COLO829 (cell line): ENCODE measurements at regions not wholly inside any gene's neighbourhood (a gene's known extent, or its start where the extent isn't known, plus 50 kb on each side); places are given as distances from the start of the nearest gene placed in this dataset.

ENCODE experiments used
- DNase-seq: peaks from one replicate; pipeline ENCODE4 v3.0.0; 2012; ENCODE audit warnings: low spot score

DNA sequence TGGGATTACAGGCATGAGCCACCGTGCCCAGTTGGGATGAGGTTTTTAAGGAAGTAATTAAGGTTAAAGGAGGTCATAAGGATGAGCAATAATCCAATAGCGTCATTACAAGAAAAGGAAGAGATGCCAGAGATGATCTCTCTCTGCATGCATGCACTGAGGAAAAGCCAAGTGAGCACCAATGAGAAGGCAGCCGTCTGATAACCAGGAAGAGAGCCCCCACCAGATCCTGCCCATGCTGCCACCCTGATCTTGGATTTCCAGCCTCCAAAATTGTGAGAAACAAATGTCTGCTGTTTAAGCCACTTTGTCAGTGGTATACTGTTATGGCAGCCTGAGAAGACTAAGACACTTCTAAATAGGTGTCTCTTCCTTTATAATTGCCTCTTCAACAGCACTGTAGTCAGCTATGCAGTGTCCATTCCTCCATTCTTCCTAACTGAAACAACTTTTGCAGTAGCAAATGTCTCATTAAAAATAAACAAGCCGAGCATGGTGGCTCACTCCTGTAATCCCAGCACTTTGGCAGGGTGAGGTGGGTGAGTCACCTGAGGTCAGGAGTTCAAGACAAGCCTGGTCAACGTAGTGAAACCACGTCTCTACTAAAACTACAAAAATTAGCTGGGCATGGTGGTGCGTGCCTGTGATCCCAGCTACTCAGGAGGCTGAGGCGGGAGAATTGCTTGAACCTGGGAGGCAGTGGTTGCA lies 216.2 kb upstream of the RUNX1 start:
- no peak for DNase-seq

DNA sequence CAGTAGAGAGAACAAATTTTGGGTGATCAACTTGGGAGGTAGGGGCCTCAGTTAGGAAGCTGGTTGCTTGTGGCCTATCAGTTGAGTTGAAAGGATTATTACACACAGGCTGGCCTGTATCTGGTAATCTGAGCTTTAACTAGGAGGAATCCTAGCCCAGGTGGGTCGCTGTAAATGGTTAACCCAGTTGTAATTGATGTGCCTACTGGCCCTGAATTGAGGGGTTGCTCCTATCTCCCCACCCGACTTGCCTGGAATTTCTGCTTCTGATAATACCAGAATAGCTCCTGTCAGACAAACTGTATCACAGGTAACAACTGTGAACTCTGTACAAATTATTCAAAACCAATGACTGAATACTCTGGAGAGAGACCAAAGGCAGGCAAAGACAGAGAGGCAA lies 210.4 kb upstream of the RUNX1 start:
- DNase-seq, result no peak

DNA sequence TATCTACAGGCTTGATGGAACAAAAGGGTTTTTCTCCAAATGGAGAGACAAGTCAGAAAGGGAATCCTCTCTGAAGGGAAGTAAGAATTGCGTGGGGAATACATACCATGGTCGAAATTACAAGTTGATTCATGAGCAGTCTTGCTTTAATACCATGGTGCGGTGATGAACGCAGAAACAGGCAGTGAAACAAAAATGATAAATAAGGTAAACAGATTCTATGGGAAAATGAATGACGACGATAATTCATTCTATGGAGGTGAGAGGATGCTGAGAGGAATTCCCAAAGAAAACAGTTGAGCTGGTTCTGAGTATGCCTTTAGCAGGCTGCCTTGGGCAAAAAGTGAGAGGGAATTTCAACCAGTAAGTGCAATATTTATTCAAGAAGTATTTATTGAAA lies 209.4 kb upstream of the RUNX1 start:
- DNase-seq, result no peak

DNA sequence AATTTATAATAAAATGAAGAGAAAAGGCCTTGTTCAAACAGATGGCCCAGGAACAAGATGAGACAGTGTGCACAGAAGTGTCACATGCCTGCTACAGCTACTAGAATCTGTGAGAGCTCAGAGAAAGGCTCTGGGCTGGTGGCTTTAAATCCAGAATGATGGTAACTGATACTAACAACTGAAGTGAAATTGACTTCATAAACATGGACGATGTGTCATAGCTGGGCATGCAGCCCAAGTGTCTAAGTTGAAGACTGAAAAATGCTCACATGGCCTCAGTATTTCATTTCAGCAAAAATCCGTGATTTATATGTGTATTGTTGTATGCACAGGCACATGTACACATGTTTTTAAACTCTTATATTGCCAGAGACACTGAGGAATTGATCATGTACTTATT lies 208.3 kb upstream of the RUNX1 start:
- DNase-seq, result peak; percentile 72

DNA sequence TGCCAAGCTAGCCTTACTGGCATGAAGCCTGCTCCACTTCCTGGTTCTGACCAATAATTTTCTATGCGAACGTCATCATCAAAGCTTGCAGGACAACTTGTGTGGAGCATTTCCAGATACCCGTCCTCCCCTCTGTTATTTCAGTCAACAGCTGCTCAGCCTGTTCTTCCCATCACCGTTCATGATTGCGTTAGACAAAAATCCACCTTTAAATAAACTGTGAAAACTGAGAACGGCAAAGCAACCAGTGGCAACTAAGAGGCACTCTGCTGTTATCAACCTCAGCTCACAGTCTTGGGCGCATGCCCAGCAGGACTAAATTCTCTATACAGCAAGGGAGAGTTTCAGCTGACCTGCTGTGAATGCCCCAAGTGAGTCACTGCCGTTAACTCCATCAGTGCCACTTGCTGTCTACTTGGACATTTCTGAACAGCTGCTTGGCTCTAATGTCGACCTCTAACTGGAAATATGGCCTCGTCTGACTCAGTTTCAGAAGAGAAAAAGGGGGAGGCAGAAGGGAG lies 207.4 kb upstream of the RUNX1 start:
- DNase-seq, result peak; percentile 94

DNA sequence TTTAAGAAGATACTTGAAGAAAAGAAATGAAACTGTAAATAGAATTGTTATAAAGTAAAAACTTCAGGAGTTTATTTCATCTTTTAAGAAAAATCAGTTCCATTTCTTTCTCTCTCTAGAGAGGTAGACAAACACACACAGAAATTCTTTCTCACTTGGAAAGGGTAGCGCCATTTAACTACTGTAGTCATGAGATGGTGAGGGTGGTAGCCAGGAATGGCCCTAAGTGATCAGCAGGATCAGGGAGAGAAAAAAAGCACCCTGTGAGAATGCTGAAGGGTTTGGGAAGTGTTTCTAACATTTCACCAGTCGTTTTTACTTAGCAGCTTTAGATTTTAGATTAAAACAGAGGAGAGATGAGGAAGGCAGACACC lies 205.7 kb upstream of the RUNX1 start:
- DNase-seq, result no peak

DNA sequence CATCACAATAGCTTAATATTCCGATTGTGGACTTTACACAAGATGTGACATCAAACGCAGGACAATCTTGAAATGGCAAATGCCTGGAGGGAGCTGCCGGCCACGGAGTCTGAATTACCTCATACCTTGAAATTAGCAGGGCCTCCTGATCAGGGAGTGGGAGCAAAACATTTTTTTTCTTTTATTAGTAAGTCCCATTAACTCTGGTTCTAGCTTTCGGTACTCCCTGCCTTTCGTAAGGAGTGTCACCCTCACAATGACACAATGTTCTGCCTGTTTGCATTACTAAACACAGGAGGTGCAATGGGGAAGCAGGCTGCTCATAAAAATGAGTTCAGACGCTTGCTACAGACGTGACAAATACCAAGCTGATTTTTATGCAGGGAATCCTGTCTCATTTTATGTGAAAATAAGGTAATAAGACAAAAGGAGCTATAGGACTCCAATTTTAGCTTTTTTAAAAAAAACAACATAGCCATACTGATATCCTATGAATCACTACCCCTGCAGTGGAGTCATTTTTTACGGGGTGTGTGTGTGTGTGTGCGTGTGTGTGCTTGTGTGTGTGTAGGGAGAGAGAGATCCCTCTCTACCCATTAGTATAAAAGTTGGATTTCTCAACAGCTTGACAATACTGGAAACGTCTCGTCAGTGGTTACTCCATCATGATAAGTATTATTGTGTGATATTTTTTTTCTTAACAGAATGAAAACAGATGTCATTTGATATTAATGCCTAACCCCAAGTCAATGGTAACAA lies 205.1 kb upstream of the RUNX1 start:
- DNase-seq, result no peak

DNA sequence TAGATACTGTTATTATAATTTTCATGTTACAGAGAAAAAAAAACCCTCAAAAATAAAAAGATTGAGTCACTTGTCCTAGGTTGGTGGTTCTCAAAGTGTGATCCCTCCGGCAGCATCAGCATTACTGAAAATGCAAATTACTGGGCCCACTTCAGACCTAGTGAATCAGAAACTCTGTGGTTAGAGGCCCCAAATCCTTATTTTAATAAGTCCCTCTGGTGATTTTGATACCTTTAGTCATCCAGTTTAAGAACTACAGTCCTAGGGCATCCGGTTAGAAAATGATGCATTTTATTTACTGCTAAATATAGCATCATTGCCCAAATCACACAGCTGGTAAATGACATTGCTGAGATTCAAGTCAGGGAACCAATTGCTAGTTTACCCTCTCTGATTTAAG lies 203.7 kb upstream of the RUNX1 start:
- DNase-seq, result no peak

DNA sequence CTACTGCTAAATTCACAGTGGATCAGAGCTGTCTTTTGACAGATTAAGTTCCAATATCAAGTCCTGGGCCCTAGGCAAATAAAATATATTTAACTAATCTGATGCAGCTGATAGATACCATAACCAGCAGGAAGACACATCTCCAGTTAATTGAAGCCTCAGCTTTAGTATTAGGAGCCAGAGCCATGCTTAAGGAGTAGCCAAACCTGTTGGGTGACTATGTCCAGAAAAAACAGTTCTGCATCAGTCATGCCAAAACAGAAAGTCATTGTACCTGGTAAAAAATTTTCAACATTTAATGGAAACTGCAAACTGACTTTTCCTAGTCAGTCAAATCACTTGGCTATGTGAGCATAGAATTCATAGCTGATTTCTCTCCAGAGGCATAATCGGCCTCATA lies 200.5 kb upstream of the RUNX1 start:
- no peak for DNase-seq

DNA sequence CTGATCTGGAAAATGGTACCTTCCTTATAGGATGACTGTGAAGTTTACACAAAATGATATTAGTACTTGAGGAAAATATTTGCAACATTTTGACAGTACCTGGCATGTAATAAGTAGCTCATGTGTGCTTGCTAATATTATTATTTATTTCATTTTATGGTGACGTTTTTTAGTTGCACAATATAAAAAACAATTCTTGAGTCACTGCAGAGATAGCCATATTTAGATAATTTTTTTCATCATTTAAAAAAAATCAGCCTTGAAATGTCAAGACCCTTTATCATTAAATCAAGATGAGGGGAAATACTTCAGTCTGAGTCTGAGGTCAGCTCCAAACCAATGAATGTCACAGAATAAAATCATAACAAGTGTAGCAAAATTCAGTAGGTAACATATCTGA lies 196.8 kb upstream of the RUNX1 start:
- no peak for DNase-seq

DNA sequence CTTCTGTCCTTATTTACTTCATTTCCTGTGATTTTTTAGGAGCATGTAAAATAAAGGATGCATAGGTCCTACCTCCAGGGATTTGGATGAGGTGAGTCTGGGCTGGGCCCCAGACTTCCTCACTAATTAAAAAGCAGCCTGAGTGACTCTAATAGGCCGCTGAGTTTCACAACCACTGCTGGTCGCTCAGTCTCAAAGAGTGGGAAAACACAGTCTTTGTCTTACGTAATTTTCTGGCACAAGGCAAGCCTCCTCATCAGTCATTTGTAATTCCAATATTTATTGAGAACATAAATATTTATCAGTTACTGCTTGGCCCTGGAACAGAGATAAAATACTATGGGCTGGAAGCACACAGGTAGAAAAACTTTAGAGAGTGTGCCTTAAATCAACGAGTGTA lies 195.4 kb upstream of the RUNX1 start:
- DNase-seq, result no peak

DNA sequence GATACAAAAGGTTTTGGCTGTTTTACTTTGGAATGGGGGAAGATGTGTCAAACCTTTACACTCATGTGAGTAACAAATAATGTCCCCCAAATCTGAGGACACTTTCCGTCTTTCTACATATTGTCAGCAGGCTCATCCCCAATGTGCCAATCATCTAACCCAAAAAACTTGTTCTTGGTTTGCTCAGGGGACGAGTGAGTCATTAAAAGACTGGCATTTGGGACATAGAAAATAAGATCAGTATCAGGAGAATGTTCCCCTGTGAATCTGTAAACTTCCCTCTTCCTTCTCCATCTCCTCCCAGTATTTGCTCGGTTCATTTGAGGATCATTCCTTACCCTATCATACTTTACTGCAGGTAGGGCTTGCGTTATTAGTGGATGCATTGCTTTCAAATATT lies 194.1 kb upstream of the RUNX1 start:
- no peak for DNase-seq

DNA sequence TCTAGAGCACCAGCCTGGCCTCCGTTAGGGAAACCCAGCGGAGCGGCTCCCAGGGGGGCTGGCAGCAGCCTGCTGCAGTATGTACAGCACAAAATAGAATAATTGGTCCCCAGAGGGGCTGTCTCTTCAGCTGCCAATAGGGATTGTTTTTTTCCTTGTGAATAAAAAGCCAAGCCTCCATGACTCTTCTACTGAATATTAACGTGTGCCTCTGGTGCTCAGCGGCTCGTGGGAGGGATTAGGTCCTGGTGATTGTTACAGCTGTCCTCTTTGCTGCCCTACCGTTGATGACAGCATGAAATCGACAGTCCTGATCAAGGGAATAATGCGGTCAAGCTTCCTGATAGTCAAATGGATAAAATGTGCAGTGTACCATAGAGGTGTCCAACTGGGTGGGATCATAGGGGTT lies 190.7 kb upstream of the RUNX1 start:
- DNase-seq, result no peak

DNA sequence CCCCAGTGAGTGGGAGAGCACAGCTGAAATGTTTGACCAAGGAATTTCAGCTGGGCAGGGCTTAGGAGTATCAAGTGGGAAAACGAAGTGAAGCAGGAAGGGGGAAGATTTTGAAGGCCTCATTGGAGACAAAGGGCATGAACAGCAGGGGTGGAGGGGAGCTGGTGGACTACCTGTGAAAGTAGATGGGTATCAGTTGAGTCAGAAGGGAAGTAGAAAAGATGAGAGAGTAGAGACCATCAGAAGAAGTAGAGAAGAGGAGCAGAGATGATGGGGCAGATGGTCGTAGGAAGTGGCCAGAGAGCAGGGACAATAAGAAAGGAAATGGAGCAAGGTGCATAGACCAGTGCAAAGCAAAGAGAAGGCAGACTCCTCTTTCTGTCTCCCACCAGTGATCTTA lies 189.0 kb upstream of the RUNX1 start:
- DNase-seq, result no peak

DNA sequence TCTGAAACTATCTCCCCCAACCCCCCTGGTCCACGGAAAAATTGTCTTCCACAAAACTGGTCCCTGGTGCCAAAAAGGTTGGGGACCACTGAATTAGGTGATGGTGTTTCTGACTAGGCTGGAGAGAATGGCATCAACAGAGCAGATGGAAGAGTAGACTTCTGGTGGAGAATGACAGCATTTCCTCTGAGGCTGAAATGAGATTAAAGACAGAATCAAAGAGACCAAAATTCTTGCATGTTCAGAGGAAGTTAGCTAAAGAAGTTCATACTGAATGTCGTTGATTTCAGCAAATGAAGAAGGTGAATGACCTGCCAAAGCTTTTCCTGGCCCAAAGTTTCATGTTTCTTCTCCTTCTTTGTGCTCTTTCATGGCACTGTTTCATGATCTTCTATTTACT lies 188.2 kb upstream of the RUNX1 start:
- DNase-seq, result no peak

DNA sequence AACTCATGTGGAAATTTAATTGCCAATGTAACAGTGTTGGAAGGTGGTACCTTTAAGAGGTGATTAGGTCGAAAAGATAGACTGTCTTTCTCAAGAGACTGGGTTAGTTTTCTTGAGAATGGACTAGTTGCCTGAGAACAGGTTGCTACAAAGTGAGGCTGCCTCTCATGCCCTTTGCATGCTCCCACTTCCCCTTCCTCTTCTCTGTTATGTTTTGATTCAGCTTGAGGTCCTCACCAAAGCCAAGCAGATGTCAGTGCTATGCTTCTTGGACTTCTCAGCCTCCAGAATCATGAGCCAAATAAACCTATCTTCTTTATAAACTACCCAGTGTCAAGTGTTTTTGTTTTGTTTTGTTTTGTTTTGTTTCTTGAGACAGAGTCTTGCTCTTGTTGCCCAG lies 187.0 kb upstream of the RUNX1 start:
- no peak for DNase-seq

DNA sequence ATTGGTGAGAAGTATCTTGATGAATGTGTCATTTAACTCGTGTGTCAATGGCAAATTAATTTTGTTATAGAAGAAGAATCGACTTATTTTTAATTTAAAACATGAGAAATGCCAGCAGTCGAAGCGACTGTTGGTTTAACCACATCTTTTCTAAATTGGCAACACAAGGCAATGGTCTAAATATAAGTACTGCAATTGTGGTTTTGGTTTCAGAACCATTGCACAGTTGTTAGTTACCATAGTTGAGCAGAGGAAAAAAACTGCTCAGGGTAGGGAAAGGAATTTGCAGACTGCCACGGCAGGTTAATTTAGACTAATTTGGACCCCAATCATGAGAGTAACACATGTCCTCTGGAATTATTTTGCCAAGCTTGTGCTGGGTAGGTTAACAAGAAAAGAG lies 185.6 kb upstream of the RUNX1 start:
- DNase-seq, result no peak

DNA sequence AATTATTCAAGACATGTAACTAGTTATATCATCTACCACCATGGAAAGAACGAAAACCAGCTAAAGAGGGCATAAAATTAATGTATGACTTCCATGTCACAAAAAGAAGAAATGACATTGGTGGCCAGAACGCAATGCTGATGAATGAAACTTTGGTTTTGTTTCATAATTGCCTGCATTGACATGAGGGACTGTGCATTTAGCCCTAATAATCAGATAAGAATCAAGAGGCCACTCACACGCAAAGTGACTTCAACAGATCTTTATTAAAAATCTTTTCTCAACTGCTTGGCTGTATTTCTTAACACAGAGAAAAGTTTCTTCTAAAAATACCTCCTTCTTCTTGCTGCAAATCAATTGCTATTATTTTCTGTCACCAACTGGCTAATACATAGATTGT lies 184.7 kb upstream of the RUNX1 start:
- no peak for DNase-seq

DNA sequence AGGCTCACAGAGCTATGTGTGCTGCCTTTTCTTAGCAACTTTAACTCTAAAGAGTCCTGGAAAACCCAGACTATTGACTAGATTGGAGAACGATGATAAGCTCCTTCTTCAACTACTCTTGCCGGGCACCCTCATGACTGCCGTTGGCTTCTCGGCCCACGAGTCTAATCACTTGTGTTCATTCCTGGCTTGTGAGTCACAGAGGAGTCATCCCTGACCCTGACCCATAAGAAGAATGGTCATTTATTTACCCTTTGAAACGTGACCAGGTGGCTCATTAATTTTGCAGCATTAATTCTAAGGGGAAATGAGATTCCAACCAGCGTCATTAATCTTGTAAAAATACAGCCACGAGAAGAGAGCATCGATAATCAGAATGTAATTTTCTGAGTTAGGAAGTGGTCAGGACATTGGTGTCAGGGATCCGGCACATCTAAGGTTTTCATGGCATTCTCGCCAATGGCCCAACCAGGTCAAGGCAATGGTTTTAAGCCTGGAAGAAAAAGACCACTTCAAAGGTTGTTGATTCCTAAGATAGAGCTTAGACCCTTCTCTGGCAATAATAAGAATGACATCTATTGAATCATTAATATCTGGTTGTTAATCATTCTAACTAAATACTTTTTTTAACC lies 183.6 kb upstream of the RUNX1 start:
- DNase-seq, result peak; percentile 83

DNA sequence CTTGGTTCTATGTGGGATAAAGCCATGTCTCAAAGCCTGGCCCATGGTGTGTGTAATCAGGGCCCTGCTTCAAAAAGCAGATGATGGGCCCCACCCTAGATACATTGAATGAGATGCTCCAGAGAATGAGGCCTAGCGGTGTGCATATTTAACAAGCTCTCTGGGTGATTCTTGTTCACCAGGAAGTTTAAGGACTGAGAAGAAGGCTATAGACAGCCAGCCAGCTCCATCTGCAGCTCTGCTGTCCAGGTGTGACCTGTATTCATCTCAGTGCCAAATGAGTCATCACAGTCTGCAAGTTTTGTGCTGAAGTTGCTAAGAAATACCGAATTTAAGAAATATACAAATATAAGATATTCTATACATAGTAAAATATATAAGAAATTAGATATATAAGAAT lies 182.0 kb upstream of the RUNX1 start:
- DNase-seq, result no peak

DNA sequence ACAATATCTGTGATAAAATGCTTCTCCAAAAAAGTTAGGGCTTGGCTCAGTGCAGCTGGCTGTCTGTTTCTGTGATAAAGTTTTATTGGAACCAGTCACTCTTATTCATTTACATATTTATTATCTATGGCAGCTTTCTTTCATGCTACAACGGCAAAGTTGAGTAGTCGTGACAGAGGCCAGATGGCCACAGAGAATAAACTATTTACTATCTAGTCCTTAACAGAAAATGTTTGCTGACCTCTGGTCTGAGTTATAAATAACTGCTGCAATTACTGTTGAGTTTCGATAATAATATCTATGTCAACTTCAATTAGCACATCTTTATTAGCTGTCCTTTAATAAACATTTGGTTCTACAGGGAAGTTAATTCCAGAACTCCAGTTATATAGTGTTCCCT lies 180.2 kb upstream of the RUNX1 start:
- DNase-seq, result no peak

DNA sequence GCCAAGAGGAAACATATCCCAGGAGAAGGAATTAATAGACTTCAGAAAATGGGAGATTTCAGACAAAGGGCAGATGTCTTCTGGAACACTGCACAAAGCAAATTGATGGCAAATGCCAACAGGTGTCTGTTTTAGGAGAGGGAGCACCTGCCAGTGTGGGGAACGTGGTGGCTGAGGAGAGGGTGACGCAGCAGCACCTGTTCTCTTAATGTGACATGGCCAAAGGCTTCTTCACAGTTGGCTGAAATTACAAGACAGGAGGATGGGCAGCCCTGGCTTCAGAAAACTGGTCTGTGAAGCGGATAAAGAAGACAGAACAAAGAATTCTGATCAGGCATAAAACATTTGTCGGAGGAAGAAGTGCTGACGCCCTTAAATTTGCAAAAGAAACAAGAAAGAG lies 178.7 kb upstream of the RUNX1 start:
- no peak for DNase-seq

DNA sequence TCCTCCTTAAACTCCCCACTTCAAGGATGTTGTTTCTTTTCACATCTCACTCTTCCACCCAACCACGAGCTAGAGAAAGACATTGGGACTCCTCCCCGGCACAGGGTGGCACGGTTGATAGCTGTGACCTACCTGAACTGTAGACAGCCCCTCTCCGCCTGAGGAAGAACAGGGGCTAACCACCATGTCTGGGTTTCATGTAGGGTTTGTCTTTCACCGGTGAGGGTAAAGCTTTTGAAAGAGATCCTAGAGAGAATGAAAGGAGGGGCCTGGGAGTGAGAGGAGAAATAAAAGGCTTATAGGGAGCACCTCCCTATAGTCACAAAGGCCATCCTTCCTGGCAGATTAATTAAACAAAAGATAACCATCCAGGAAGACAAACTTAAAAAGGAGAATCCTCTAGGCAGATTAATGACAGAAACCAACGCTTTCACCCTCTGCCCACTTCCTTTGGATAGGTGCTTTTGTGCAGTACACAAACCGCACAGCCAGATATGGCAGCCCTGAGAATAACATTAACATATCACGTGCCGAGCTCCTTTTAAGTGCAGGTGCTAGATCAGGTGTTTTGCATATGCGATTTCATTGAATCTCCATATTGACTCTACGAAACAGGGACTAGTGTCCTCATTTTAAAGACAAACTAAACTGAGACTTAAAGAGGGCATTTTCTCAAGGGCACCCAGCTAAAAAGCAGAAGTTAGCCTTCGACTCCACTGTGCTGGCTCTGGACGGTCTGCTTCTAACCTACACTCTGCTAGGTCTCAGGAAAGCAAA lies 178.1 kb upstream of the RUNX1 start:
- no peak for DNase-seq
